GM19467 (cell line): ENCODE measurements at regions not wholly inside any gene's neighbourhood (a gene's known extent, or its start where the extent isn't known, plus 50 kb on each side); places are given as distances from the start of the nearest gene placed in this dataset.
"Not testable (repeated sequence)": the region's sequence is repeated elsewhere in the genome, so short reads cannot be mapped to it uniquely, and the experiment has no call there.

Source experiments
- ATAC-seq: cut with Tn5 transposase; IDR thresholded peaks from one replicate; pipeline ENCODE4 v1.9.1; 2021; ENCODE audit warnings: mild to moderate bottlenecking, moderate library complexity; ENCODE audit not compliant: unreplicated experiment

- no peak for ATAC-seq
Measured at GRCh38 chr14:38045461-38045860, 162.2 kb upstream of the SSTR1 start.

- no peak for ATAC-seq
Measured at GRCh38 chr14:38046160-38046559, 161.5 kb upstream of the SSTR1 start.

- ATAC-seq = no peak
Measured at GRCh38 chr14:38047195-38047902, 160.4 kb upstream of the SSTR1 start.

- ATAC-seq = no peak
Measured at GRCh38 chr14:38053666-38054065, 154.0 kb upstream of the SSTR1 start.

GRCh38 chr14:38056270-38056669 is 151.4 kb upstream of the SSTR1 start:
- ATAC-seq = no peak

- not testable (repeated sequence) for ATAC-seq
Measured at GRCh38 chr14:38062223-38062622, 145.5 kb upstream of the SSTR1 start.

- no peak for ATAC-seq
Measured at GRCh38 chr14:38063711-38064320, 143.9 kb upstream of the SSTR1 start.

GRCh38 chr14:38065106-38065762 is 142.5 kb upstream of the SSTR1 start:
- ATAC-seq = no peak

GRCh38 chr14:38070061-38070588 is 137.6 kb upstream of the SSTR1 start:
- no peak for ATAC-seq

- ATAC-seq = no peak
Measured at GRCh38 chr14:38073641-38074040, 134.1 kb upstream of the SSTR1 start.

GRCh38 chr14:38074081-38074480 is 133.6 kb upstream of the SSTR1 start:
- ATAC-seq = no peak

GRCh38 chr14:38074754-38075153 is 132.9 kb upstream of the SSTR1 start:
- ATAC-seq = no peak

GRCh38 chr14:38078393-38078792 is 129.3 kb upstream of the SSTR1 start:
- ATAC-seq = no peak

GRCh38 chr14:38079268-38079667 is 128.4 kb upstream of the SSTR1 start:
- peak; percentile 86 for ATAC-seq

- ATAC-seq = no peak
Measured at GRCh38 chr14:38079886-38080285, 127.8 kb upstream of the SSTR1 start.

- no peak for ATAC-seq
Measured at GRCh38 chr14:38080696-38081095, 127.0 kb upstream of the SSTR1 start.

GRCh38 chr14:38083039-38083438 is 124.7 kb upstream of the SSTR1 start:
- ATAC-seq = no peak

GRCh38 chr14:38089123-38089522 is 118.6 kb upstream of the SSTR1 start:
- ATAC-seq = no peak

- no peak for ATAC-seq
Measured at GRCh38 chr14:38090506-38090905, 117.2 kb upstream of the SSTR1 start.

GRCh38 chr14:38098074-38098836 is 109.4 kb upstream of the SSTR1 start:
- ATAC-seq = no peak

- ATAC-seq = no peak
Measured at GRCh38 chr14:38101679-38102078, 106.0 kb upstream of the SSTR1 start.
